Activated CD4-positive, alpha-beta T cell treated with anti-CD3 and anti-CD28 coated beads, Interleukin-2, amount 50 U/mL, for 1 hour (primary cell): ENCODE measurements at regions not wholly inside any gene's neighbourhood (a gene's known extent, or its start where the extent isn't known, plus 50 kb on each side); places are given as distances from the start of the nearest gene placed in this dataset.

Experiments used
- DNase-seq: peaks from one replicate; pipeline ENCODE4 v3.0.0-alpha.2; 2020

DNA sequence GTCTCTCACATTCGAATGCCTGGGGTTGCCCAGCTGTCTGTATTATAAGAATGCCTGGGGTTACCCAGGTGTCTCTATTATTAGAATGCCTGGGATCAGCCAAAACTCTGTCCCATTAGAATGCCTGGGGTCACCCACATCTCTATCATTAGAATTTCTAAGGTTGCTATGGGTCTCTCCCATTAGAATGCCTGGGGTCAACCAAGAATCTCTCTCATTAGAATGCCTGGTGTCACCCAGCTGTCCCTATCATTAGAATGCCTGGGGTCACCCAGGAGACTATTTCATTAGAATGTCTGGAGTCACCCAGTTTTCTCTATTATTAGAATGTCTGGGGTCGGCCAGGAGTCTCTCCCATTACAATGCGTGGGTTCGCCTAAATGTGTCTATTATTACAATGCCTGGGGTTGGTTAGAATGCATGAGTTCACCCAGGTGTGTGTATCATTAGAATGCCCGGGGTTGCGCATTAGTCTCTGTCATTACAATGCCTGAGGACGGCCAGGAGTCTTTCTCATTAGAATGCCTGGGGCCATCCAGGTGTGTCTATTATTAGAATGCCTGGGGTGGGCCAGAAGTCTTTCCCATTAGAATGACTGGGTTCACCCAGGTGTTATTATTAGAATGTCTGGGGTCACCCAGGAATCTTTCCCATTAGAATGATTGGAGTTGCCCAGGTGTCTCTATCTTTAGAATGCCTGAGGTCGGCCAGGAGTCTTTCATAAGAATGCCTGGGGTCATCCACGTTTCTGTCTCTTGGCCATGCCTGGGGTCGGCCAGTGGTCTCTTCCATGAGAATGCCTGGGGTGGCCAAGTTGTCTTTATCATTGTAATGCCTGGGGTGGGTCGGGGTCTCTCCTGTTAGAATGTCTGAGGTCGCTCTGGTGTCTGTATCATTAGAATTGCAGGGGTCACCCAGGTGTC is 59.6 kb downstream of the RNF187 start:
- no peak for DNase-seq

DNA sequence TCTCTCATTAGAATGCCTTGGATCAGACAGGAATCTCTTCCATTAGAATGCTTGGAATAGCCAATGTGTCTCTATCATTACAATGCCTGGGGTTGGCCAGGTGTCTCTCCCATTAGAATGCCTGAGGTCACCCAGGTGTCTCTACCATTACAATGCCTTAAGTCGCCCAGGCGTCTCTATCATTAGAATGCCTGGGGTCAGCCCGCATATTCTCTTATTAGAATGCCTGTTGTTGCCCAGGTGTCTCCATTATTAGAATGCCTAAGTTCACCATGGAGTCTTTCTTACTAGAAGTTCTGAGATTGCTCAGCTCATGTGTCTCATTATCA is 60.2 kb downstream of the RNF187 start:
- DNase-seq: no peak

DNA sequence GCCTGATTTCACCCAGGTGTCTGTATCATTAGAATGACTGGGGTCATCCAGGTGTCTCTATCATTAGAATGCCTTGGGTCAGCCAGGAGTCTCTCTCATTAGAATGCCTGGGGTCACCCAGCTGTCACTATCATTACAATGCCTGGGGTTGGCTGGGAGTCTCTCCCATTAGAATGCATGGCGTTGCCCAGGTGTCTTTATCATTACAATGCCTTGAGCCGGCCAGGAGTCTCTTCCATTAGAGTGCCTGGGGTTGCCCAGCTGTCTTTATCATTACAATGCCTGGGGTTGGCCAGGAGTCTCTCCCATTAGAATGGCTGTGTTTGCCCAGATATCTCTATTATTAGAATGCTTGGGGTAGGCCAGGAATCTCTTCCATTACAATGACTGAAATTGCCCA is 61.6 kb downstream of the RNF187 start:
- DNase-seq: no peak

DNA sequence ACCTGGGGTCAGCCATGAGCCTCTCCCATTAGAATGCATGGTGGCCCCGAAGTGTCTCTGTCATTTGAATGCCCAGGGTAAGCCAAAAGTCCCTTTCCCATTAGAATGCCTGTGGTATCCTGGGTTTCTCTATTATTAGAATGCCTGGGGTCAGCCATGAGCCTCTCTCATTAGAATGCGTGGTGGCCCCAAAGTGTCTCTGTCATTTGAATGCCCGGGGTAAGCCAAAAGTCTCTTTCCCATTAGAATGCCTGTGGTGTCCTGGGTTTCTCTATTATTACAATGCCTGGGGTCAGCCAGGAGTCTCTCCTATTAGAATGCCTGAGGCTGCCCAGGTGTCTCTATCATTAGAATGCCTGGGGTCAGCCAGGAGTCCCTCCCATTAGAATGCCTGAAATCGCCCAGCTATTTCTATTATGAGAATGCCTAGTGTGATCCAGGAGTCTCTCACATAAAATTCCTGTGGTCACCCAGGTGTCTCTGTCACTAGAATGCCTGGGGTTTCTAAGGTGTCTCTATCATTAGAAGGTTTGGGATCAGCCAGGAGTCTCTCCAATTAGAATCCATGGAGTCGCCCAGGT is 65.5 kb downstream of the RNF187 start:
- DNase-seq: no peak

DNA sequence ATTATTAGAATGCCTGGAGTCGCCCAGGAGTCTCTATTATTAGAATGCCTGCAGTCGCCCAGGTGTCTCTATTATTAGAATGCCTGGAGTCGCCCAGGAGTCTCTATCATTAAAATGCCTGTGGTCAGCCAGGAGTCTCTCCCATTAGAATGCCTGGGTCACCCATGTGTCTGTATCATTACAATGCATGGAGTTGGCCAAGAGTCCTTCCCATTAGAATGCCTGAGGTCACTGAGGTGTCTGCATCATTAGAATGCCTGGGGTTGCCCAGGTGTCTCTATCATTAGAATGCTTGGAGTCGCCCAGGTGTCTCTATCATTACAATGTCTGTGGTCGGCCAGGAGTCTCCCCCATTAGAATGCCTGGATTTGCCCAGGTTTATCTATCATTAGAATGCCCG is 66.9 kb downstream of the RNF187 start:
- no peak for DNase-seq

DNA sequence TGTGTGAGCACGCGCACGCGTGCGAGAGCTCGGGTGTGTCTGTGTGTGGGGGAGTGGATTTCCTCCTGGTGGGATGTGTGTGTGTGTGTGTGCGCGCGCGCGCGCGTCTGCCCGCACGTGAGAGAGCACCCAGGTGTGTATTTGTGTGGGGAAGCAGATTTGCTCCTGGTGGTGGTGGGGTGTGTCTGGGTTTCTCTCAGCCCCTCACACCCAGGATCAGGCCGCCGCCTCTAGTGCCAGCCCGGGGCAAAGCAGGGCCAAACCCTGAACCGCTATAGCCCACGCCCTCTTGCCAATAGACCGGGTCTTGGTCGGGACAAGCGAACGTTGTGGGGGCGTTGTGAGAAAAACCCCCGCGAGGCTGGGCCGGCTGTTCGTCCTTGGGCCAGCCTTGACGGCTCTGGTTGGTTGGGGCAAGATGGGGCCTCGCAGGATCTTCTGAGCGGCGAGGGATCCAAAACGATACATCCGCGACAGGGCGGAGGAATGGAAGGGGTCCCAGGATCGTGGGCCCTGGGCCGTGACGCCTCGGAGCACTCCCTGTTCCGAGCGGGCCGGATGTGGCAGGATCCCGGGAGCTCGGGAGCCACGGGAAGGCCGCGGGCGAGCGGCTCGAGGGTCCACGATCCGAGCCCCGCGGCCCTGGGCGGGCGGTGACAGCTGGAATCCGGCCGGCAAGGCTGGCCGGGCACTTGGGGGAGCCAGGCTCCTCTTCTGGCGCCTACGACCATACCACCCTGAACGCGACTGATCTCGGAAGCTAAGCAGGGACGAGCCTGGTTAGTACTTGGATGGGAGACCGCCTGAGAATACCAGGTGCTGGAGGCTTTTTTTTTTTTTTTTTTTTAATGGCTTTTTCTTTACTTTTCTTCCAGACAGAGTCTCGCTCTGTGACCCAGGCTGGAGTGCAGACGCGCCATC is 68.2 kb downstream of the RNF187 start:
- DNase-seq: peak; percentile 42

DNA sequence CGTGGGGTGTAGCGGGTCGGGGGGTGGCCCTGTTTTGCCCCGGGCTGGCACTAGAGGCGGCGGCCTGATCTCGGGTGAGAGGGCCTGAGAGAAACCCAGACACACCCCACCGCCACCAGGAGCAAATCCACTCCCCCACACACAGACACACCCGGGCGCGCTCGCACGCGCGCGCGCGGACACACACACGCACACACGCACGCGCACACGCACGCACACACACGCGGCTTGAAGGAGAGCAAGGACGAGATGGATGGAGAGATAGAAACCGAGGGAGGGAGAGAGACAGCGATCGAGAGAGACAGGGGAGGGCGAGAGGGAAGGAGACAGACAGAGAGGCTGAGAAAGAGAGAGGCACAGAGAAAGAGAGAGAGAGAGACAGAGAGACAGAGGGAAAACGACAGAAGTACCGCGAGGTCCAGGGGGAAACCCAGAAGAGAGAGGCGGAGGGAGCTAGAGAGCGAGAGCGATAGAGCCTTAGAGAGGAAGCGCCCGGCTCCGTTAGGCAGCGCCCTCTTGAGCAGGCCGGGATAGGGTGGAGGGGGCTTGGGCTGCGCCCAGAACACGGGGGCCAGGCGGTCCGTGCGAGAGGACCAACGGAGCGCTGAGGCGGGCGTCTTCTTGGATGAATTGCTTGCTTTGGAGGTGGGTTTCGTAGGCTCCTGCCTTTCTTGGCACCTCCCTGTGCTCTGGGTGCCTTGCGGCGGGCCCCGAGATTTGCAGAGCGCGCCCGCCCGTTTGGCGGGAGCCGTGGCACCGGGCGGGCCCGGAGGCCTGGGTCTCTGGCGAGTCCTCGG is 69.7 kb downstream of the RNF187 start:
- peak; percentile 31 for DNase-seq
